Neural cell (in vitro differentiated cells): ENCODE measurements at regions not wholly inside any gene's neighbourhood (a gene's known extent, or its start where the extent isn't known, plus 50 kb on each side); places are given as distances from the start of the nearest gene placed in this dataset.

ENCODE experiments used
- H2AFZ ChIP-seq: fragments of 200-600, 300-800 bp; sonication (generic), shearing (Covaris generic); 2 replicates; pipeline ENCODE4 v1.6.0; 2014; ENCODE audit warnings: low read depth, mild to moderate bottlenecking, antibody characterized with exemption, low read length, moderate library complexity
- H3F3A ChIP-seq: fragments of 200-600 bp; shearing (Covaris generic); 2 replicates; pipeline ENCODE4 v1.6.1; 2016; ENCODE audit warnings: mild to moderate bottlenecking, moderate library complexity, mixed read lengths, antibody characterized with exemption, low read length; ENCODE audit not compliant: insufficient read depth, poor library complexity, severe bottlenecking
- H3K27ac ChIP-seq: fragments of 200-600, 300-800 bp; sonication (generic), shearing (Covaris generic); 2 replicates; pipeline ENCODE4 v1.5.1; 2014; ENCODE audit warnings: mild to moderate bottlenecking, low read length, moderate library complexity
- H3K27me3 ChIP-seq: fragments of 300-800, 200-600 bp; sonication (generic), shearing (Covaris generic); 2 replicates; pipeline ENCODE4 v1.6.0; 2014; ENCODE audit warnings: mild to moderate bottlenecking, low read depth, low read length, moderate library complexity; ENCODE audit not compliant: insufficient read depth
- H3K36me3 ChIP-seq: fragments of 300-800, 200-600 bp; sonication (generic), shearing (Covaris generic); 2 replicates; pipeline ENCODE4 v1.5.1; 2014; ENCODE audit warnings: mild to moderate bottlenecking, antibody characterized with exemption, low read length, moderate library complexity; ENCODE audit not compliant: insufficient read depth
- H3K4me2 ChIP-seq: fragments of 300-800, 200-600 bp; sonication (generic), shearing (Covaris generic); 2 replicates; pipeline ENCODE4 v1.6.0; 2014; ENCODE audit warnings: mild to moderate bottlenecking, low read length
- H3K4me3 ChIP-seq: fragments of 300-800, 200-600 bp; sonication (generic), shearing (Covaris generic); 2 replicates; pipeline ENCODE4 v1.5.1; 2014; ENCODE audit warnings: mild to moderate bottlenecking, low read length, moderate library complexity
- H3K79me2 ChIP-seq: fragments of 200-600 bp; shearing (Covaris generic); replicated peaks from 2 replicates; pipeline ENCODE4 v1.6.0; 2014; ENCODE audit warnings: mild to moderate bottlenecking, low read length, moderate library complexity; ENCODE audit not compliant: insufficient read depth
- H3K9ac ChIP-seq: fragments of 300-800, 200-600 bp; sonication (generic), shearing (Covaris generic); 2 replicates; pipeline ENCODE4 v1.6.1; 2016; ENCODE audit warnings: mild to moderate bottlenecking, low read length, mixed read lengths
- H3K9me2 ChIP-seq: fragments of 200-600 bp; shearing (Covaris generic); 2 replicates; pipeline ENCODE4 v1.6.1; 2016; ENCODE audit warnings: mild to moderate bottlenecking, low read length, mixed read lengths; ENCODE audit not compliant: insufficient read depth
- H3K9me3 ChIP-seq: fragments of 200-600, 300-800 bp; sonication (generic), shearing (Covaris generic); 2 replicates; pipeline ENCODE4 v1.6.1; 2016; ENCODE audit warnings: mild to moderate bottlenecking, mixed run types, low read length, moderate library complexity, mixed read lengths
- H4K20me1 ChIP-seq: fragments of 200-600 bp; shearing (Covaris generic); 2 replicates; pipeline ENCODE4 v1.6.1; 2016; ENCODE audit warnings: mild to moderate bottlenecking, mixed run types; ENCODE audit not compliant: insufficient read depth
- CTCF ChIP-seq: fragments of 450-650 bp; IDR thresholded peaks from 2 replicates; pipeline ENCODE4 v1.5.1; 2014; ENCODE audit warnings: antibody characterized with exemption, mild to moderate bottlenecking, moderate library complexity; ENCODE audit not compliant: poor library complexity, severe bottlenecking
- EP300 ChIP-seq: fragments of 450-650 bp; conservative IDR thresholded peaks from 2 replicates; pipeline ENCODE4 v1.6.1; 2014; ENCODE audit warnings: antibody characterized with exemption, mild to moderate bottlenecking, moderate library complexity; ENCODE audit not compliant: poor library complexity, severe bottlenecking
- EZH2 ChIP-seq: fragments of 200-600, 300-800 bp; shearing (Covaris generic), sonication (generic); IDR thresholded peaks from 2 replicates; pipeline ENCODE4 v1.6.1; 2014; ENCODE audit warnings: antibody characterized with exemption, low read length, borderline replicate concordance, mild to moderate bottlenecking; ENCODE audit not compliant: insufficient read depth, poor library complexity, severe bottlenecking
- MXI1 ChIP-seq: fragments of 450-650 bp; conservative IDR thresholded peaks from 2 replicates; pipeline ENCODE4 v1.6.1; 2014; ENCODE audit warnings: antibody characterized with exemption, mild to moderate bottlenecking; ENCODE audit not compliant: poor library complexity, severe bottlenecking
- POLR2AphosphoS5 ChIP-seq: IDR thresholded peaks from 2 replicates; pipeline ENCODE4 v1.6.1; 2012
- RAD21 ChIP-seq: fragments of 450-650 bp; conservative IDR thresholded peaks from 2 replicates; pipeline ENCODE4 v1.6.1; 2014; ENCODE audit warnings: antibody characterized with exemption, mild to moderate bottlenecking, moderate library complexity
- REST ChIP-seq: IDR thresholded peaks from 2 replicates; pipeline ENCODE4 v1.6.1; 2012; ENCODE audit warnings: borderline replicate concordance
- SMC3 ChIP-seq: fragments of 450-650 bp; conservative IDR thresholded peaks from 2 replicates; pipeline ENCODE4 v1.6.1; 2014; ENCODE audit warnings: antibody characterized with exemption, mild to moderate bottlenecking, moderate library complexity; ENCODE audit not compliant: poor library complexity
- TAF1 ChIP-seq: IDR thresholded peaks from 2 replicates; pipeline ENCODE4 v1.6.1; 2012; ENCODE audit warnings: low read depth

GRCh38 chr1:101738475-101738874 is 258.3 kb downstream of the OLFM3 start:
- Histone ChIP-seq H3K36me3 (no peaks in the 10 kb centered on the region), H3K4me3 (no peak overlapping the region), H2AFZ (no peak overlapping the region), H4K20me1 (no peaks in the 10 kb centered on the region), H3K27me3 (no peaks in the 10 kb centered on the region), H3K79me2 (no peaks in the 10 kb centered on the region), H3K9ac (no peak overlapping the region), H3K9me2 (no peaks in the 10 kb centered on the region), H3K27ac (no peak overlapping the region), H3K4me2 (no peak overlapping the region), H3F3A (no peaks in the 10 kb centered on the region), H3K9me3 (no peaks in the 10 kb centered on the region)
- TF ChIP-seq EZH2 = no peak
- TF ChIP-seq EP300 = no peak
- TF ChIP-seq MXI1 = no peak
- no peak for TF ChIP-seq CTCF
- TF ChIP-seq RAD21 = no peak
- TF ChIP-seq REST = no peak
- no peak for TF ChIP-seq POLR2AphosphoS5
- no peak for TF ChIP-seq SMC3

DNA sequence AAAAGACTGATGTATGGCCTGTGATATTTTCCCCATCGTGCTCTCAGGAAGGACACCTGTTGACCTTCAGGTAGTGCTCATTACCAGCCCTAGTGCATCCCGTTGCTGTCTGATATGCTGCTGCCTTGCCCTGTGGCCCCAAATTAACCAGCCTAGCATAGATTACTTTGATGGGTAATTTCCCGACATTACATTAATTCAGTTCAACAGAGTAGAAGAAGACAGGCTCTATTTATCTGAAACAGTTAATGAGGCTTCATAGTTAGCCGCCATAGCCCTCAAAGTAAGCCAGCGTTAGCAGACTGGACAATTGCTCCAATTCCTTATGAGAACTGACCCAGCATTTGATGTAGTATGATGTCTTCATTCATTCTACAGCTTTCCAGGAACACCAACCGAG is 257.6 kb downstream of the OLFM3 start:
- Histone ChIP-seq H2AFZ (no peak overlapping the region), H3F3A (no peaks in the 10 kb centered on the region), H3K27ac (no peak overlapping the region), H3K27me3 (no peaks in the 10 kb centered on the region), H3K4me2 (no peak overlapping the region), H3K36me3 (no peaks in the 10 kb centered on the region), H3K9me2 (no peaks in the 10 kb centered on the region), H3K4me3 (no peak overlapping the region), H3K79me2 (no peaks in the 10 kb centered on the region), H3K9ac (no peak overlapping the region), H3K9me3 (no peaks in the 10 kb centered on the region), H4K20me1 (no peaks in the 10 kb centered on the region)
- TF ChIP-seq REST (no peak), RAD21 (no peak), TAF1 (no peak), POLR2AphosphoS5 (no peak), EZH2 (no peak), CTCF (no peak), MXI1 (no peak), EP300 (no peak), SMC3 (no peak)
